Gastrocnemius medialis (tissue), 4 donors: ENCODE measurements at regions not wholly inside any gene's neighbourhood (a gene's known extent, or its start where the extent isn't known, plus 50 kb on each side); places are given as distances from the start of the nearest gene placed in this dataset.
"Not testable (repeated sequence)": the region's sequence is repeated elsewhere in the genome, so short reads cannot be mapped to it uniquely, and the experiment has no call there.

Source experiments
- ATAC-seq, 2 donors: fragments of 150-250 bp; one replicate each; pipeline ENCODE4 v1.9.1; 2016
- DNase-seq, 2 donors: peaks; one replicate each; pipeline ENCODE4 v3.0.0-alpha.2; 2019
- H3K27ac ChIP-seq, 4 donors: fragments of 200-600 bp; sonication (generic); 1 replicate in 1 of 4; 2 replicates in 3 of 4; pipeline ENCODE4 v1.5.1; 2016 to 2018; ENCODE audit warnings: mild to moderate bottlenecking in 2 of 4, moderate library complexity in 1 of 4
- H3K27me3 ChIP-seq, 3 donors: fragments of 200-600 bp; sonication (generic) in 2 of 3; 1 replicate in 1 of 3; 2 replicates in 2 of 3; pipeline versions ENCODE4 v1.5.1 to v1.6.0; 2016 to 2019; ENCODE audit warnings: mild to moderate bottlenecking in 1 of 3, moderate library complexity in 1 of 3
- H3K36me3 ChIP-seq, 2 donors: fragments of 200-600 bp; sonication (generic) in 1 of 2; one replicate each; pipeline ENCODE4 v1.5.1; 2017 to 2018
- H3K4me1 ChIP-seq, 2 donors: fragments of 200-600 bp; sonication (generic) in 1 of 2; one replicate each; pipeline ENCODE4 v1.5.1; 2016 to 2017; ENCODE audit warnings: mild to moderate bottlenecking in 2 of 2
- H3K4me3 ChIP-seq, 4 donors: fragments of 200-600 bp; sonication (generic) in 3 of 4; 1 replicate in 1 of 4; 2 replicates in 3 of 4; pipeline ENCODE4 v1.5.1; 2016 to 2019; ENCODE audit warnings: mild to moderate bottlenecking in 2 of 4
- H3K9me3 ChIP-seq, 3 donors: fragments of 200-600 bp; sonication (generic) in 2 of 3; 1 replicate in 1 of 3; 2 replicates in 2 of 3; pipeline ENCODE4 v1.5.1; 2016 to 2019
- POLR2A ChIP-seq, 2 donors: fragments of 450-650 bp; IDR thresholded peaks; one replicate each; pipeline ENCODE4 v1.6.1; 2017; ENCODE audit warnings: antibody characterized with exemption in 2 of 2, mild to moderate bottlenecking in 2 of 2, moderate library complexity in 2 of 2
- in situ Hi-C, 4 donors: fragments of 200-750 bp; cut with MboI; loops; one replicate each; pipeline versions ENCODE4 v1.15.0 to v1.8.0; 2017; ENCODE audit warnings: low sequenced_read_pairs in 4 of 4
- intact Hi-C: fragments of 100-400 bp; cut with DNase I; formaldehyde crosslinking; loops from one replicate; pipeline ENCODE4 v1.15.1; 2023; ENCODE audit warnings: low total_unique reads
- TF ChIP-seq, protein P1 (sequence below), 5 experiments: fragments of 450-650 bp in 3 of 5; fragments of 200-600 bp in 2 of 5; sonication (generic) in 2 of 5; IDR thresholded peaks in 4 of 5; conservative IDR thresholded peaks in 1 of 5; 1 replicate in 4 of 5; 2 replicates in 1 of 5; pipeline ENCODE4 v1.5.1; 2016 to 2019; ENCODE audit warnings: antibody characterized with exemption in 5 of 5, mild to moderate bottlenecking in 3 of 5, moderate library complexity in 3 of 5

DNA sequence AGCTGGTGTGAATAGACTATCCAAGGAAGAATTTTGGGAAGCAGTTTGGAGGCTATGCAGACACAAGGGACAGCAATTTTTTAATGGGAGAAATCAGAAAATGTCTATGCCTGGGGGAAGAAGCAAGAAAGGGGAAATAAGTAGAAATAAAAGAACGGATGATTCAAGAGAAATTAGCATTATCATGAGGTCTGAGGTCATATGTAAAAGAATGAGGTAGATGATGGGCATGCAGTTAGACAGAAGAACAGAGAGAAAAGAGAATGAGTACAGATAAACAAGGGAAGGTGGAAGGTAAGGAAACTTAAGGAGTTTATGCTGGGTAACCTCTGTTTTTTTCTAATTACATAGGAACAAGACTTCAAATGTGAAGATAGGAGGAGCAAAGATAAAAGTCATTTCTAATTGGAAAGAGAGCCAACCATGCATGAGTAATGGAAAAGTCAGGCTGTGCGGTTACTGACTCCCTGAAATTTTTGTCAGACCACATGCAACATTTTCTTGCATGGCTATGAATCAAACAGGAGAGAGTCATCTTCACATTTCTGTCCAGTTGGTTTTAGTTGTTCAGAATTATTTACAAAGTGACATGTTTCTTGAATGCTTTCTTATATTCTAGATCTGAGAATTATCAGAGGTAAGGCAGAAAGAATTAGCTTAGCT is 101.0 kb upstream of the PIK3R1 start:
- in situ Hi-C loops (no loop called here), intact Hi-C loops (no loop called here)
- ATAC-seq, result no peak

DNA sequence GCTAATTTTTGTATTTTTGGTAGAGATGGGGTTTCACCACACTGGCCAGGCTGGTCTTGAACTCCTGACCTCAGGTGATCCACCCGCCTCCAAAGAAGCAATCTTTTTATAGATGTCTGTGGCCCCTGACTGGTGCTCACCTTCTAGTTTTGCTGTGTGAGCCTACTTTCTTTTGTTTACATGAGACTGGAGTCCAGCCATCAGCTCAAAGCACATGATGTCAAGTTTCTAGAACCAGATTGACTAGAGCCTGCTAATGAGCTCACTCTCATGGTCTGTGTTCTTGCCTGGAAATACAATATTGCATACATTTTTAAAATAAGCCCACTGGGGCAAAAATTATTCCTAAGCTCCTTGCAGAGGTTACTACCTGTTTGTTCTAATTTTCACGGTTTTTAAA is 102.9 kb upstream of the PIK3R1 start:
- H3K27me3 ChIP-seq, result no peaks in the 10 kb centered on the region
- no peaks in the 10 kb centered on the region for H3K36me3 ChIP-seq
- DNase-seq, result no peak
- no peaks in the 10 kb centered on the region for H3K9me3 ChIP-seq
- in situ Hi-C loops, result no loop called here
- ATAC-seq, result no peak
- no peaks in the 10 kb centered on the region for H3K4me1 ChIP-seq
- no peak for TF ChIP-seq POLR2A (IDR thresholded peaks at IDR 0.05)
- TF ChIP-seq, protein P1, sequence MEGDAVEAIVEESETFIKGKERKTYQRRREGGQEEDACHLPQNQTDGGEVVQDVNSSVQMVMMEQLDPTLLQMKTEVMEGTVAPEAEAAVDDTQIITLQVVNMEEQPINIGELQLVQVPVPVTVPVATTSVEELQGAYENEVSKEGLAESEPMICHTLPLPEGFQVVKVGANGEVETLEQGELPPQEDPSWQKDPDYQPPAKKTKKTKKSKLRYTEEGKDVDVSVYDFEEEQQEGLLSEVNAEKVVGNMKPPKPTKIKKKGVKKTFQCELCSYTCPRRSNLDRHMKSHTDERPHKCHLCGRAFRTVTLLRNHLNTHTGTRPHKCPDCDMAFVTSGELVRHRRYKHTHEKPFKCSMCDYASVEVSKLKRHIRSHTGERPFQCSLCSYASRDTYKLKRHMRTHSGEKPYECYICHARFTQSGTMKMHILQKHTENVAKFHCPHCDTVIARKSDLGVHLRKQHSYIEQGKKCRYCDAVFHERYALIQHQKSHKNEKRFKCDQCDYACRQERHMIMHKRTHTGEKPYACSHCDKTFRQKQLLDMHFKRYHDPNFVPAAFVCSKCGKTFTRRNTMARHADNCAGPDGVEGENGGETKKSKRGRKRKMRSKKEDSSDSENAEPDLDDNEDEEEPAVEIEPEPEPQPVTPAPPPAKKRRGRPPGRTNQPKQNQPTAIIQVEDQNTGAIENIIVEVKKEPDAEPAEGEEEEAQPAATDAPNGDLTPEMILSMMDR (IDR thresholded peaks at IDR 0.05 in 4 of 5, conservative IDR thresholded peaks at IDR 0.05 in 1 of 5), result no peak
- intact Hi-C loops, result no loop called here
- no peak overlapping the region for H3K27ac ChIP-seq
- H3K4me3 ChIP-seq, result no peak overlapping the region

More for the DNA sequence above, 101.0 kb upstream of the PIK3R1 start:
- no peak for DNase-seq
- Histone ChIP-seq H3K36me3 (no peaks in the 10 kb centered on the region), H3K27ac (no peak overlapping the region), H3K27me3 (no peaks in the 10 kb centered on the region), H3K4me1 (no peaks in the 10 kb centered on the region), H3K9me3 (no peaks in the 10 kb centered on the region), H3K4me3 (no peak overlapping the region)
- TF ChIP-seq, protein P1 (IDR thresholded peaks at IDR 0.05 in 4 of 5, conservative IDR thresholded peaks at IDR 0.05 in 1 of 5), result no peak
- no peak for TF ChIP-seq POLR2A (IDR thresholded peaks at IDR 0.05)

DNA sequence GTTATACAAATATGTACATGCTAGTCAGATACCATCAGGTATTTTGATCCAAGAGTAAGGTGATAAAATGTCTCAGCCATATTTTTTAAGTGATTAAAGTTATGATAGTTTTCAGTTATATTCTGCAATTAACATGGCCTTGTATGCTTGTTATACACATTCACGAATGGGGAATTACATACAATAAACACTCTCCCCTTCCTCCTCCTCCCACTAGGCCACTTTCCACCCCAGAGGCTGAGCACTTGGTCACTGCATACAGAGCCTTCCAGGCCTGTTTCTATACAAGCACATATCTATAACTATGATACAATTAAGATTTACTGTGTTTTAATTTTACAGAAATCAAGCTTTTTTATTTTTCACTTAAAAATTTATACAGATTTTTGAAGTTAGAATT is 104.7 kb upstream of the PIK3R1 start:
- Histone ChIP-seq H3K27ac (no peak overlapping the region), H3K27me3 (no peaks in the 10 kb centered on the region), H3K4me3 (no peak overlapping the region), H3K9me3 (no peaks in the 10 kb centered on the region), H3K4me1 (no peaks in the 10 kb centered on the region), H3K36me3 (no peaks in the 10 kb centered on the region)
- DNase-seq (no peak), ATAC-seq (no peak)
- TF ChIP-seq POLR2A (IDR thresholded peaks at IDR 0.05), result no peak
- in situ Hi-C loops, result no loop called here
- intact Hi-C loops, result no loop called here

DNA sequence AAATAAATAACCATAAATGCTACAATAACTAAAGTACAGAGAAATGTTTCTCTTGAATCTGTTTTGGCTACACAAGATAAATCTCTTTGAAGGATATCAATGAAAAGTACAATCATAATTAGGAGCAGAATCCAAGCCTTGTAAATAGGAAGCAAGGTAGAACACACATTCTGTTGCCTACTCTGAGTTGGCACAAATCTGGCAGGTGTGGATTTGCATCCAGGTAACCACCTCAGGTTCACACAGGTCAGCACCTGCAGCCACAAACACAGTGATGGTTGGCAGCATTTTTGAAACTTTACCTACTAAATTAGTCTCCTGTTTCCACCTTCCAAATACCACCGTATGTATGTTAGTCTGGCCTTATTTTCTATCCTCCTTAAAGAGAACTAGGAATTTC is 105.3 kb upstream of the PIK3R1 start:
- H3K4me1 ChIP-seq, result no peaks in the 10 kb centered on the region
- ATAC-seq, result no peak
- H3K36me3 ChIP-seq, result no peaks in the 10 kb centered on the region
- H3K27me3 ChIP-seq, result no peaks in the 10 kb centered on the region
- H3K9me3 ChIP-seq, result no peaks in the 10 kb centered on the region
- TF ChIP-seq, protein P1 (IDR thresholded peaks at IDR 0.05 in 4 of 5, conservative IDR thresholded peaks at IDR 0.05 in 1 of 5), result no peak
- TF ChIP-seq POLR2A (IDR thresholded peaks at IDR 0.05), result no peak
- in situ Hi-C loops, result no loop called here
- no peak for DNase-seq
- H3K4me3 ChIP-seq, result no peak overlapping the region
- intact Hi-C loops, result no loop called here
- H3K27ac ChIP-seq, result no peak overlapping the region

DNA sequence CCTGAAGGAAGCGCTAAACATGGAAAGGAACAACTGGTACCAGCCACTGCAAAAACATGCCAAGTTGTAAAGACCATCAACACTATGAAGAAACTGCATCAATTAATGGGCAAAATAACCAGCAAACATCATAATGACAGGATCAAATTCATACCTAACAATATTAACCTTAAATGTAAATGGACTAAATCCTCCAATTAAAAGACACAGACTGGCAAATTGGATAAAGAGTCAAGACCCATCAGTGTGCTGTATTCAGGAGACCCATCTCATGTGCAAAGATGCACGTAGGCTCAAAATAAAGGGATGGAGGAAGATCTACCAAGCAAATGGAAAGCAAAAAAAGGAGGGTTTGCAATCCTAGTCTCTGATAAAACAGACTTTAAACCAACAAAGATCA is 111.3 kb upstream of the PIK3R1 start:
- intact Hi-C loops, H3K9me3 ChIP-seq, H3K27me3 ChIP-seq, in situ Hi-C loops, DNase-seq, H3K4me3 ChIP-seq, H3K36me3 ChIP-seq, H3K27ac ChIP-seq, H3K4me1 ChIP-seq, ATAC-seq: not testable (repeated sequence)

DNA sequence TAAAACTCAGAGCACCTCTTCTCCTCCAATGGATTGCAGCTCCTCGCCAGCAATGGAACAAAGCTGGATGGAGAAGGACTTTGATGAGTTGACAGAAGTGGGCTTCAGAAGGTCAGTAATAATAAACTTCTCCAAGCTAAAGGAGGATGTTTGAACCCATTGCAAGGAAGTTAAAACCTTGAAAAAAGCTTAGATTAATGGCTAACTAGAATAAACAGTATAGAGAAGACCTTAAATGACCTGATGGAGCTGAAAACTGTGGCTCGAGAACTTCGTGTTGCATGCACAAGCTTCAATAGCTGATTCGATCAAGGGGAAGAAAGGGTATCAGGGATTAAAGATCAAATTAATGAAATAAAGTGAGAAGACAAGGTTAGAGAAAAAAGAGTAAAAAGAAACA is 112.3 kb upstream of the PIK3R1 start:
- intact Hi-C loops, H3K36me3 ChIP-seq, H3K27ac ChIP-seq, H3K4me1 ChIP-seq, DNase-seq, H3K27me3 ChIP-seq, ATAC-seq, H3K9me3 ChIP-seq, in situ Hi-C loops, H3K4me3 ChIP-seq: not testable (repeated sequence)
